Omental fat pad (tissue), 3 donors: ENCODE measurements at regions not wholly inside any gene's neighbourhood (a gene's known extent, or its start where the extent isn't known, plus 50 kb on each side); places are given as distances from the start of the nearest gene placed in this dataset.
"Not testable (repeated sequence)": the region's sequence is repeated elsewhere in the genome, so short reads cannot be mapped to it uniquely, and the experiment has no call there.

Experiments used
- ATAC-seq: fragments of 150-250 bp; one replicate; pipeline ENCODE4 v1.9.1; 2016; ENCODE audit warnings: mild to moderate bottlenecking, moderate library complexity; ENCODE audit not compliant: low FRiP score
- DNase-seq: peaks from one replicate; pipeline ENCODE4 v3.0.0-alpha.2; 2019; ENCODE audit warnings: low spot score
- CTCF ChIP-seq, 3 donors: fragments of 450-650 bp; IDR thresholded peaks; one replicate each; pipeline ENCODE4 v1.5.1; 2016 to 2017; ENCODE audit warnings: antibody characterized with exemption in 3 of 3, mild to moderate bottlenecking in 3 of 3, moderate library complexity in 2 of 3

- DNase-seq, result no peak
- no peak for TF ChIP-seq CTCF (IDR thresholded peaks at IDR 0.05)
- ATAC-seq, result no peak
These were observed 364.9 kb downstream of the ANAPC1 start for GRCh38 chr2:111519071-111519470.

GRCh38 chr2:111522231-111522768 is 361.7 kb downstream of the ANAPC1 start:
- DNase-seq (no peak), ATAC-seq (peak; percentile 69)
- no peak for TF ChIP-seq CTCF (IDR thresholded peaks at IDR 0.05)

- TF ChIP-seq CTCF (IDR thresholded peaks at IDR 0.05), result no peak
- ATAC-seq (no peak), DNase-seq (no peak)
These were observed 361.0 kb downstream of the ANAPC1 start for GRCh38 chr2:111523009-111523408.

- ATAC-seq, DNase-seq: not testable (repeated sequence)
These were observed 359.0 kb downstream of the ANAPC1 start for GRCh38 chr2:111525026-111525425.

GRCh38 chr2:111526041-111526639 is 357.9 kb downstream of the ANAPC1 start:
- not testable (repeated sequence) for DNase-seq, ATAC-seq

- DNase-seq, ATAC-seq: not testable (repeated sequence)
These were observed 356.1 kb downstream of the ANAPC1 start for GRCh38 chr2:111527707-111528400.

- not testable (repeated sequence) for DNase-seq, ATAC-seq
These were observed 355.0 kb downstream of the ANAPC1 start for GRCh38 chr2:111529022-111529421.

- peak; percentile 14 for ATAC-seq
- not testable (repeated sequence) for DNase-seq
These were observed 353.6 kb downstream of the ANAPC1 start for GRCh38 chr2:111530239-111530965.

- not testable (repeated sequence) for DNase-seq
- peak; percentile 74 for ATAC-seq
These were observed 351.1 kb downstream of the ANAPC1 start for GRCh38 chr2:111532682-111533556.

- peak; percentile 85 for ATAC-seq
- DNase-seq, result not testable (repeated sequence)
These were observed 350.3 kb downstream of the ANAPC1 start for GRCh38 chr2:111533557-111534247.
